ENCODE measurements at regions not wholly inside any gene's neighbourhood (a gene's known extent, or its start where the extent isn't known, plus 50 kb on each side); places are given as distances from the start of the nearest gene placed in this dataset.

DNA sequence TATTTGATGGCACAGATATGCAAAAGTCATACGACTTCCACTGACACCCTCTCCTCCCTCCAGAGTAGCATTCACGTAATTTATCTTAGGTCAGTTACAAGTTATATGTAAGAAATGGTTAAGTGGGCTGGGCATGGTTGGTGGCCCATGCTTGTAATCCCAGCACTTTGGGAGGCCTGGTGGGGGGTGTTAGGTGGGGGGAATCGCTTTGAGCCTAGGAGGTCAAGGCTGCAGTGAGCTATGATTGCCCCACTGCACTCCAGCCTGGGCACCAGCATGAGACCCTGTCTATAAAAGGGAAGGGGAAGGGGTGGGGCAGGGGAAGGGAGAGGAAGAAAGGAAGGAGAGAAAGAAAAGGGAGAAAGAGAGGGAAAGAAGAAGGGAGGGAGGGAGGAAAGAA lies 202.8 kb downstream of the AUH start:
- DNase-seq (ENCODE audit: low spot score), result no peak
- TF ChIP-seq, protein P1, sequence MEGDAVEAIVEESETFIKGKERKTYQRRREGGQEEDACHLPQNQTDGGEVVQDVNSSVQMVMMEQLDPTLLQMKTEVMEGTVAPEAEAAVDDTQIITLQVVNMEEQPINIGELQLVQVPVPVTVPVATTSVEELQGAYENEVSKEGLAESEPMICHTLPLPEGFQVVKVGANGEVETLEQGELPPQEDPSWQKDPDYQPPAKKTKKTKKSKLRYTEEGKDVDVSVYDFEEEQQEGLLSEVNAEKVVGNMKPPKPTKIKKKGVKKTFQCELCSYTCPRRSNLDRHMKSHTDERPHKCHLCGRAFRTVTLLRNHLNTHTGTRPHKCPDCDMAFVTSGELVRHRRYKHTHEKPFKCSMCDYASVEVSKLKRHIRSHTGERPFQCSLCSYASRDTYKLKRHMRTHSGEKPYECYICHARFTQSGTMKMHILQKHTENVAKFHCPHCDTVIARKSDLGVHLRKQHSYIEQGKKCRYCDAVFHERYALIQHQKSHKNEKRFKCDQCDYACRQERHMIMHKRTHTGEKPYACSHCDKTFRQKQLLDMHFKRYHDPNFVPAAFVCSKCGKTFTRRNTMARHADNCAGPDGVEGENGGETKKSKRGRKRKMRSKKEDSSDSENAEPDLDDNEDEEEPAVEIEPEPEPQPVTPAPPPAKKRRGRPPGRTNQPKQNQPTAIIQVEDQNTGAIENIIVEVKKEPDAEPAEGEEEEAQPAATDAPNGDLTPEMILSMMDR (IDR thresholded peaks at IDR 0.05; ENCODE audit: borderline replicate concordance, control extremely low read depth, extremely low read depth, insufficient read depth, missing control alignments), result no peak
- in situ Hi-C loops (cut with MboI; ENCODE audit: low sequenced_read_pairs, unreplicated experiment), result no loop called here

DNA sequence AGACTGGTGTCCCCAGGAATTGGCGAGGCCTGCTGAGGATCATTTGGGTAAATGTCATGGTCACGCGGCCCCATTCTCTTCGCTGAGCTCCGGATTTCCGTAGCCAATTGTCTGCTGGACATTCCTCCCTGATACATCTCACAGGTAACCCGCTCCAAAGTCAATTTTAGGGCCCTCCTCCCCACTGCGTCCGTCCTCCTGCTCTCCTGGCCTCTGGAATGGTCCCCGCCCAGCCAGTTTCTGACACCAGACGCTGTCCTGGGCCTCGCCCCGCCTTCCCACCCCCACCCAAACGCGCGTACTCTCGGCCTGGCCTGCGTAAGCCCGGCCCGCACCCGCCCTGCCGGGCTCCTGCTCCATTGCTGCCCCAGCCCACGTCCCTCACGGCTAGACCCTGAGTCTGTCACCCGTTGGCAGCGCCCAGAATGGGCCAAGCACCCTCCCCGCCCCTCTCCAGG lies 202.0 kb downstream of the AUH start:
- TF ChIP-seq, protein P1 (IDR thresholded peaks at IDR 0.05; ENCODE audit: borderline replicate concordance, control extremely low read depth, extremely low read depth, insufficient read depth, missing control alignments), result no peak
- in situ Hi-C loops (cut with MboI; ENCODE audit: low sequenced_read_pairs, unreplicated experiment), result no loop called here
- DNase-seq (ENCODE audit: low spot score), result no peak

DNA sequence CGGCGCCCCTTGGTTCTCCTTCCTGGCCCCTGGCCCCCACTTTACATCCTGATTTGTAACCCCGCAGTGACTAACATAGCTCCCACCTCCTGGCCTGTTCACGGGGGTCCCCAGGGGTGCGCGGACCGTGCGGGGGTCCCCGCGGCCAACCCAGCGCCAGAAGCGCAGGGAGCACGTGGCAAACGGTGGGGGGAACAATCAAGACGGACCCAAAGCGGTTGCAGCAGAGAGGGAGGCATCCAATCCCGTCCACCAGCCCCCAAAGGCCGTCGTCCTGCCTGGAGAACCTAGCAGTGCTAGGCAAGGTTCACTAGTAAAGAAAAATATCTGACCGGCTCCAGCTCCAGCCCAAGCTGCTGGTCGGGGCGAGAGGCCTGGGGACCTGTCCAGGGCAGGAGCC lies 201.5 kb downstream of the AUH start:
- in situ Hi-C loops (cut with MboI; ENCODE audit: low sequenced_read_pairs, unreplicated experiment), result no loop called here
- no peak for DNase-seq (ENCODE audit: low spot score)
- TF ChIP-seq, protein P1 (IDR thresholded peaks at IDR 0.05; ENCODE audit: borderline replicate concordance, control extremely low read depth, extremely low read depth, insufficient read depth, missing control alignments), result no peak

DNA sequence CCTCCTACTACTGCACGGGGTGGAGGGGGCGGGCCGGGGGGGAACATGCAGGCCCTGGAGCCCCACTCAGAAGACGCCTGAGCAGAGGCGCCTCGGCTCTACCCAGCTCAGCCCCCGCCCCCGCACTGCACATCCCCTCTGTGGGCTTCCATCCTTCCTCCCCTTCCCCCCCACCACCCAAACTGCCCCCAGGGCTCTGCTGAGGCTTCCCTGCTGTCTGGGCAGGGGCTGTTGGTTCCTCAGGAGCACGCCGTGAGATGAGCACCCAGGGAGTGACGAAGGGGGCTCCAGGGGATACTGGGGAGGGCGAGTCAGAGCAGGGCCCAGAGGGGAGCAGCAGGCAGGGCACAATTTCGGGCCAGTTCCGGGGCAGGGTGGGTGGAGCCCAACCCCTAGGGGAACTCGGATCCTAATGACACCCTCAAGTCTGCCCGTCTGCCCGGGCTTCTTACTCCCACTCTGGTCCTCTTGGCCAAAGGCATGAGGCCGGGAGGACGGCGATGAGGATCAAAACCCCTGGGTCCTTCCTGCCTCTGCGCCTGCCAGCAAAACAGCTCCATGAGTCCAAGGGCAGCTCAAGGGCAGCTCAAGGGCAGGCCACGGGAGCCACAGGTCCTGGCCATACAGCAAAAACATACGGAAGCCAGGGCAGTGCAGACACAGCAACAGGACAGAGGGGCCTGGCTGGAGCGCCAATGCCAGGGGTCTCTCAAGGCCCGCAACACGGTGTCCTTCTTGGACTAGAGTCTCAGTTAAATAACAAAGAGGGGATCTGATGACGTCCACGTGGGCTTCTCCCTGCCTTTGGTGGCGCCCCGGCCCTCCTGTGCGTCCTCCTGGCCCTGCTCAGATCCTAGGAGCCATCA lies 200.9 kb downstream of the AUH start:
- TF ChIP-seq, protein P1 (IDR thresholded peaks at IDR 0.05; ENCODE audit: borderline replicate concordance, control extremely low read depth, extremely low read depth, insufficient read depth, missing control alignments), result no peak
- DNase-seq (ENCODE audit: low spot score), result no peak
- in situ Hi-C loops (cut with MboI; ENCODE audit: low sequenced_read_pairs, unreplicated experiment), result no loop called here

DNA sequence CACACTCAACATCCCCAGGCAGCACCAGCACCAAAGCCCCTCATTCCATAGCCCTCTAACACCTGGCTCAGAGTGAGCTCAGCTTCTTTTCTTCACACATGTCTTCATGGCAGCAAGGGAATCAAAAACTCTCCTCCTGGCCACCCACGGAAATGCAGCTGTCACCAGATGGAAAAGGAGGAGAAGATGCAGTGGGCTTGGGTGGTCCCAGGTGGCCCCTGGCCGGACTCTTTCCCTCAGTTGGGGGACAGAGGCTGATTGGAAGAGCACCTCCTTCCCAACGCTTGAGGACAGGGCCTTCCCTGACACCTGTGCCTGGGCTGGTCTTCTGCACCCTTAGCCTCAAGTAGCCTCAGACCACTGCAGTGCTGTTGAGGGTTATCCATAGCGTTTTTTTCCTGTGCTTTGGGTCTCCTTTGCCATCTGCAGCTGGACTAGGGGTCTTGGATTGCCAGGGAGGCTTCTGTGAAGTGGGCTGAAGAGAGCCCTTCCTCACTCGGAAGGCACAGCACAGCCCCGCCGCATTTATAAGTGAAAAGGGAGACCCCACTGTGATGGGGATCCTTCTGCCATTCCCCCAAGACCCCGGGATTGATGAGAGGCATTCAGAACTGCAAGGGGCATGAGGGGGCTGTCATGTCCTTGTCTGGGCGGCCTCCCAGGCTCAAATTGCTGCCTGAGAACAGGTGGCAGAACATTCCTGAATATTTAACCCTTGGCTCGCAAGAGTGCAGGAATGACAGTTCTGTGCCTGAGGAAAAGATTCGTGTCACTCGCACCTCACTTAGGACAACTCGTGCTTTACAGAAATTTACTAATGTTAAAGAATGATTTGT lies 200.0 kb downstream of the AUH start:
- DNase-seq (ENCODE audit: low spot score), result no peak
- TF ChIP-seq, protein P1 (IDR thresholded peaks at IDR 0.05; ENCODE audit: borderline replicate concordance, control extremely low read depth, extremely low read depth, insufficient read depth, missing control alignments), result no peak
- in situ Hi-C loops (cut with MboI; ENCODE audit: low sequenced_read_pairs, unreplicated experiment), result no loop called here

DNA sequence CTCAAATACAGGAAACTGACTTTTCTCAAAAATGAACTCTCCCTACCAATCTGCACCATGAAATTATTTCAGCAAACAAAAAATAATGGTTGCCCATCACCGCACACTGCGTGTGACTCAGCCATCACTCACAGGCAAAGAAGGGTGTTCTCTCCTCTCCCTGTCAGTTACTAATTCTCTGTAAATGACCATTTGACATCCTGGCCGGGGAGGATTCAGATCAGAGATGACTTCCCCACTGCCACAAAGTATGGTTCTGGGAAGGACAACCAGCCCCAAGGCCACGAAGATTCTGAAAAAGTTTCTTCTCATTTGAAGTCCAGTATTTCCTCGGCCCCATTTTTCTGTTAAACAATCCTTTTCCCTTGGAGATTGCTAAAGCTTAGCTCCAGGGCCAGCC lies 199.4 kb downstream of the AUH start:
- DNase-seq (ENCODE audit: low spot score), result no peak
- in situ Hi-C loops (cut with MboI; ENCODE audit: low sequenced_read_pairs, unreplicated experiment), result no loop called here
- TF ChIP-seq, protein P1 (IDR thresholded peaks at IDR 0.05; ENCODE audit: borderline replicate concordance, control extremely low read depth, extremely low read depth, insufficient read depth, missing control alignments), result no peak
